NCI-H1930 (cell line): ENCODE measurements at regions not wholly inside any gene's neighbourhood (a gene's known extent, or its start where the extent isn't known, plus 50 kb on each side); places are given as distances from the start of the nearest gene placed in this dataset.
"Not testable (repeated sequence)": the region's sequence is repeated elsewhere in the genome, so short reads cannot be mapped to it uniquely, and the experiment has no call there.

ENCODE experiments used
- DNase-seq, 2 experiments: peaks; one replicate each; lab custom pipeline; 2025; lab: John Stamatoyannopoulos, UW

DNA sequence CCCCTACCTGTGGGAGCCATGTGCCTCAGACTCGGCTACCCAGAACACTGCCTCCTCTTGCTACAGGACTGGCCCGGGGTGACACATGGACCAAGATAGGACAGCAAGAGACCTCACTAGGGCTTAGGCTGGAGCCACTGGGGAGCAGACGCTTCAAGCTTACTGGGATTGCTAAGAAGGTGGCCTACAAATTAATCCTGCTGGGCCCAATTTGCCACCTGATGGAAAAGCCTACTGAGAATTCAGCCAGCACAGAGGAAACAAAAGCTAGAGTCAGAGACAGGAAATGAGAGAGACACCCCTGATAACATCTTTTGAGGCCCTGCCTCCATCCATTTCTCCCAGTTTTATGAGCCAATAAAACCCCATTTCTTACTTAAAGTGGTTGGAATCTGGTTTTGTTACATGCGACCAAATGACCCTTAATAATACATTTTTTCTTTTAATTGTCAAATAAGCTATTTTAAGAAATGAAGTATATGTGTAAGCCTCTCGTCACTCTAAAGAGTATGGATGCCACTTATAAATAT lies 282.1 kb downstream of the CXCL12 start:
- no peak for DNase-seq

- DNase-seq, result no peak
These were observed 283.8 kb downstream of the CXCL12 start for GRCh38 chr10:44101082-44101481.

- no peak for DNase-seq
These were observed 285.4 kb downstream of the CXCL12 start for GRCh38 chr10:44099511-44099910.

DNA sequence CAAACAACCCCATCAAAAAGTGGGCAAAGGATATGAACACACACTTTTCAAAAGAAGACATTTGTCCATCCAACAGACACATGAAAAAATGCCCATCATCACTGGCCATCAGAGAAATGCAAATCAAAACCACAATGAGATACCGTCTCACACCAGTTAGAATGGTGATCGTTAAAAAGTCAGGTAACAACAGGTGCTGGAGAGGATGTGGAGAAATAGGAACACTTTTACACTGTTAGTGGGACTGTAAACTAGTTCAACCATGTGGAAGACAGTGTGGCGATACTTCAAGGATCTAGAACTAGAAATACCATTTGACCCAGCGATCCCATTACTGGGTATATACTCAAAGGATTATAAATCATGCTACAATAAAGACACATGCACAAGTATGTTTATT lies 288.7 kb downstream of the CXCL12 start:
- not testable (repeated sequence) for DNase-seq

DNA sequence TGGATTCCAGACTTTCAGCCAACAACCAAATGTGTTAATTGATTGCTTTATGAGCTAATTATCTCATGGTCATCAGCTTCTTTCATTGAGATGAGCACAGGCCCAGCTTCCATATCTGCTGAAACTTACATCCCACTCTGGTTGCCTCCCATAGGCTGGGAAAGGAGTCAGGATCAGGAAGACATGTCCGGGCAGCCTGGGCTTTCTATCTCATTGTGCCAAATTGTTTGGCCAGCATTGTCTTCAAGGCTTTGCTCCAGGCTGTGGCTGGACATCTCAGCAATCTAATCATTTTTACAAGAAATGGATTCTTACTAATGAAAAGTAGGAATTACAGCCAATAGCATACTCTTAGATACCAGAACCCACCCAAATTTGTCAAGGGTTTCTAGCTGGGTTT lies 295.2 kb downstream of the CXCL12 start:
- DNase-seq, result no peak

DNA sequence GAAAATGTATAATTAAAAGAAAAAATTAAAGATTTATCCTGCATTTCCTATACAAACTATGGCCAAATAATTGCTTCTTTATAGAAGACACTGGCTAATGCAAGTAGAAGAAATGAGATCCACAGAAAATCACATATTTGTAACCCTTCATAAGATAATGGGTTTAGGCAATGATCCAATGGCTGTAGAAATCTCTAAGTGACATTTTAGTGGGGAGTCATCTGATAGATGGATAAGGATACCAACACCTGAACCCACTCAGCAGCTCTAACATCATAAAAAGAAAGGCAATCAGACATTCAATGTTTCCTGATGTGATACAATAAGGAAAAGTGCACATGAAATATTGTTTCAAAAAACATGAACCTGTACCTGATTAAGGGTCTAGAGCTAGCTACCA lies 297.5 kb downstream of the CXCL12 start:
- DNase-seq, result no peak

- no peak for DNase-seq
These were observed 301.0 kb downstream of the CXCL12 start for GRCh38 chr10:44083719-44084400.

DNA sequence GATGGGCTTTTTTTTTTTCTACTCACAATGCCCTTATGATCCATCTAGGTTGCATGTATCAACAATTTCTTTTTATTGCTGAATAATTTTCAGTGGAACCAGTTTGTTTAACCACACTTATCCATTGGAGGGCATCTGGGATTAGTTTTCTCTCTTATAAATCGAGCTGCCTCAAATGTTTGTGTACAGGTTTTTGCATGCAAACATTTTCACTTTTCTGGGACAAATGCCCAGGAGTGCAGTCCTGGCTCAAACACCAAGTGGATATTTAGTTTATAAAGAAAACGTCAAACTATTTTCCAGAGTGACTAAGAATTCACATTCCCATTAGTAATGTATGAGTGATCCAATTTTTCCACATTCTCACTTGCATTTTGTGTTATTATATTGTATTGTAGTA lies 313.4 kb downstream of the CXCL12 start:
- DNase-seq, result no peak

GRCh38 chr10:44070282-44070681 lies 314.6 kb downstream of the CXCL12 start:
- DNase-seq, result no peak

- no peak for DNase-seq
These were observed 315.3 kb downstream of the CXCL12 start for GRCh38 chr10:44069573-44069972.

GRCh38 chr10:44068716-44069482 lies 316.0 kb downstream of the CXCL12 start:
- no peak for DNase-seq

DNA sequence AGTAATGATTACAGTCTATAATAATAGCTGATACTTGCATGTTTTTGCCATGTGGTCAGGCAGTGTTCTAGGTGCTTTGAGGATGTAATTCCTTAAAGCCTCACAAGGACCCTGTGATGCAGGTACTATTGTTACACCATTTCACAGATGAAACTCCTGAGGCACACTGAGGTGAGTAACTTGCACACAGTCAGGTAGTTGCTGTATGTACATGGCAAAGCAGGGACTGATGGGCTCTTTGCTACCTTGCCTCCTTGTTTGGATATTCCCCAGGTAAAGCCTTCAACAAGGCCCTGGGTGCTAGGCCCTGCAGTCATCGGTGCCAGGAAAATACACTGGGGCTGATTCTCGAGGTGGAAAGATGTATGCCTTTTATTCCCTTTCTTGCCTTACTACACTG lies 317.5 kb downstream of the CXCL12 start:
- DNase-seq, result no peak

GRCh38 chr10:44066527-44067255 lies 318.2 kb downstream of the CXCL12 start:
- DNase-seq, result no peak

GRCh38 chr10:44065788-44066526 lies 318.9 kb downstream of the CXCL12 start:
- no peak for DNase-seq

- no peak for DNase-seq
These were observed 319.7 kb downstream of the CXCL12 start for GRCh38 chr10:44064987-44065787.

GRCh38 chr10:44064317-44064716 lies 320.6 kb downstream of the CXCL12 start:
- DNase-seq, result no peak

- no peak for DNase-seq
These were observed 321.2 kb downstream of the CXCL12 start for GRCh38 chr10:44063686-44064085.

GRCh38 chr10:44060719-44061118 lies 324.2 kb downstream of the CXCL12 start:
- no peak for DNase-seq

DNA sequence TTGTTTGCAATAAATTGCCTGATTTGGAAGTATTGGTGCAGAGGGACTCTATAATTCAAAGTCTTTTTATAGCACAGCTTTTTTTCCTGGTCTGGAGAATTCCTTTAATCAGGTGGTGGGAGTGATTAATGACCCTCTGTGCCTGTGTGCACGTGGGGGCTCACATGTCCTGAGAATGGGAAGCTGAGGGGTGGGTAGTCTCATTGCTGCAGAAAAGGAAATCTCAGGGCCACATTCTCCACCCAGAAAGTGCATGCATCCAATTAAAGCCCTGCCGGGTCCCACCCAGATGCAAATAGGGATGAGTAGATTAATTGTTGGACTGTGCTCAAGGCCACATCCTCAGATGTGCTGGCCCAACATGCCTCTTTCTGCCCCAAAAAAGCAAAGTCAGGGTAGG lies 324.7 kb downstream of the CXCL12 start:
- DNase-seq, result no peak

GRCh38 chr10:44058259-44058658 lies 326.6 kb downstream of the CXCL12 start:
- DNase-seq, result no peak
